Kidney (tissue), 13 donors: ENCODE measurements at regions not wholly inside any gene's neighbourhood (a gene's known extent, or its start where the extent isn't known, plus 50 kb on each side); places are given as distances from the start of the nearest gene placed in this dataset.

Experiments used
- DNase-seq, 5 donors: peaks; one replicate each; pipeline ENCODE4 v3.0.0-alpha.2; 2013 to 2020
- FAIRE-seq: peaks from 2 replicates; lab custom pipeline; 2012; peaks lifted over from hg19 to GRCh38; lab: Jason Lieb, UNC
- H3K27ac ChIP-seq, 2 donors: one replicate each; pipeline ENCODE4 v1.7.0; 2013; ENCODE audit warnings: low read depth in 2 of 2, low read length in 2 of 2, inconsistent platforms in 1 of 2
- H3K27me3 ChIP-seq: one replicate; pipeline ENCODE4 v1.7.1; 2013; ENCODE audit warnings: low read length, inconsistent platforms; ENCODE audit not compliant: control insufficient read depth, insufficient read depth
- H3K36me3 ChIP-seq, 3 donors: one replicate each; pipeline versions ENCODE4 v1.7.0 to v1.7.1; 2013; ENCODE audit warnings: low read length in 3 of 3, control low read depth in 1 of 3, inconsistent platforms in 1 of 3; ENCODE audit not compliant: insufficient read depth in 3 of 3, control insufficient read depth in 2 of 3
- H3K4me1 ChIP-seq, 3 donors: one replicate each; pipeline versions ENCODE4 v1.7.0 to v1.7.1; 2013; ENCODE audit warnings: low read length in 3 of 3, inconsistent platforms in 1 of 3, low read depth in 1 of 3; ENCODE audit not compliant: control insufficient read depth in 2 of 3, insufficient read depth in 2 of 3
- H3K4me3 ChIP-seq, 3 donors: one replicate each; pipeline versions ENCODE4 v1.7.0 to v1.8.1; 2013; ENCODE audit warnings: low read length in 3 of 3, control low read depth in 1 of 3, inconsistent platforms in 1 of 3
- H3K9ac ChIP-seq, 3 donors: one replicate each; pipeline versions ENCODE4 v1.7.0 to v1.7.1; 2013; ENCODE audit warnings: low read length in 3 of 3, control low read depth in 1 of 3, inconsistent platforms in 1 of 3
- H3K9me3 ChIP-seq, 3 donors: one replicate each; pipeline versions ENCODE4 v1.7.0 to v1.7.1; 2013; ENCODE audit warnings: low read length in 3 of 3, control low read depth in 1 of 3, inconsistent platforms in 1 of 3; ENCODE audit not compliant: control insufficient read depth in 2 of 3, insufficient read depth in 1 of 3
- CTCF ChIP-seq: IDR thresholded peaks from 3 replicates; pipeline ENCODE4 v1.5.1; 2012; ENCODE audit warnings: mild to moderate bottlenecking, moderate library complexity, borderline replicate concordance; ENCODE audit not compliant: insufficient read depth; ENCODE audit errors: extremely low read depth
- intact Hi-C: fragments of 100-400 bp; cut with DNase I; formaldehyde crosslinking; loops from one replicate; pipeline ENCODE4 v1.11.1; 2022
- donor health status: control.
- donor health status: control.
- donor health status: control.
- donor health status: control.
- donor health status: control.
- donor health status: DM: yes; HTN: yes; CAD: no.
- donor health status: Normal renal cell carcinoma (clear cell type).

GRCh38 chr6:156110249-156110648, 654.6 kb upstream of the NOX3 start:
- DNase-seq (no peak), FAIRE-seq (peak; percentile 21)
- Histone ChIP-seq H3K9me3 (no peaks in the 10 kb centered on the region), H3K27me3 (no peaks in the 10 kb centered on the region), H3K4me3 (no peak overlapping the region), H3K9ac (no peak overlapping the region), H3K36me3 (no peaks in the 10 kb centered on the region), H3K4me1 (no peaks in the 10 kb centered on the region), H3K27ac (no peak overlapping the region)
- intact Hi-C loops: no loop called here
- TF ChIP-seq CTCF: no peak

GRCh38 chr6:156109713-156110112, 654.1 kb upstream of the NOX3 start:
- Histone ChIP-seq H3K36me3 (no peaks in the 10 kb centered on the region), H3K27ac (no peak overlapping the region), H3K4me3 (no peak overlapping the region), H3K9me3 (no peaks in the 10 kb centered on the region), H3K9ac (no peak overlapping the region), H3K4me1 (no peaks in the 10 kb centered on the region), H3K27me3 (no peaks in the 10 kb centered on the region)
- FAIRE-seq (no peak), DNase-seq (peak in 2 of 5 donors; percentile 10 to 13)
- intact Hi-C loops: no loop called here
- TF ChIP-seq CTCF: no peak

- no peak for FAIRE-seq
- DNase-seq: peak in 4 of 5 donors; percentile 45 to 74 (median 68)
Measured at GRCh38 chr6:156107624-156108101, 652.0 kb upstream of the NOX3 start.

More at GRCh38 chr6:156107624-156108101, 652.0 kb upstream of the NOX3 start:
- Histone ChIP-seq H3K27ac (no peak overlapping the region), H3K9ac (no peak overlapping the region), H3K27me3 (no peaks in the 10 kb centered on the region), H3K36me3 (no peaks in the 10 kb centered on the region), H3K4me1 (no peaks in the 10 kb centered on the region), H3K4me3 (peak overlapping the region in 1 of 3 donors; percentile 11), H3K9me3 (no peaks in the 10 kb centered on the region)
- intact Hi-C loops: no loop called here
- no peak for TF ChIP-seq CTCF
